ENCODE measurements at regions not wholly inside any gene's neighbourhood (a gene's known extent, or its start where the extent isn't known, plus 50 kb on each side); places are given as distances from the start of the nearest gene placed in this dataset.

DNA sequence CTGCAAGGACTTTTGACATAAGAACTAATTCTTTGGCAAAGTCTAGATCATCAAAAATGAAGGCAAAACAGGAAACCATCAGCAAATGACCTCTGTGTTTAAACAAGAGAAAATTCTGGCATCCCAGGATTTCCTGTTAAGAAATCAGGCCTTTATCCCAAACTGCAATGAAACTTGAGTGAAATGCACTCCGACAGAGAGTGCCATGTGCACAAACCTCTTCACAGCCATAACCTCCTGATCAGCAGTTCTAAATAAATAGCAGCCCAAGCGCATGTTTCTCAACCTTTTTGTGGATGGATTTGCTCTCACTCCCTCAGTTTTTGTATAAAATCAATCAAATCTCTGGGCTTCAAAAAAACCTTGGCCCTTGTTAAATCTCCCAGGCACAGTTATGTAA, 107.7 kb upstream of the EEPD1 start:
- WGBS (ENCODE audit: insufficient coverage, low coverage, missing lambda C conversion rate) = 6% methylated on average over 2 of the region's 2 CpGs
- no peak for ATAC-seq
- no peaks in the 10 kb centered on the region for H4K20me1 ChIP-seq (replicated peaks; ENCODE audit: control insufficient read depth, insufficient read depth, low read length)
- H3K9me3 ChIP-seq (replicated peaks; ENCODE audit: control insufficient read depth, insufficient read depth, low read depth, low read length) = no peaks in the 10 kb centered on the region
- in situ Hi-C loops (cut with MboI) (no loop called here), intact Hi-C loops (cut with micrococcal nuclease) (no loop called here)
- H3K4me3 ChIP-seq = no peak overlapping the region
- FAIRE-seq = no peak
- no peak overlapping the region for H2AFZ ChIP-seq (ENCODE audit: low read depth, low read length)
- H3K79me2 ChIP-seq (ENCODE audit: control insufficient read depth, insufficient read depth, low read length) = no peaks in the 10 kb centered on the region
- H3K36me3 ChIP-seq (ENCODE audit: control insufficient read depth, insufficient read depth, low read length) = no peaks in the 10 kb centered on the region
- DNase-seq (ENCODE audit: extremely low read depth in 1 of 4, low spot score in 3 of 4) = no peak
- H3K4me1 ChIP-seq (replicated peaks in 1 of 2; ENCODE audit: control insufficient read depth in 2 of 2, insufficient read depth in 2 of 2, low read length in 2 of 2) = no peaks in the 10 kb centered on the region
- no peaks in the 10 kb centered on the region for H3K9me1 ChIP-seq (ENCODE audit: control insufficient read depth, insufficient read depth, low read length)
- BruUV-seq (replicated peaks) = no TSS peak
- H3K27me3 ChIP-seq (ENCODE audit: control insufficient read depth in 2 of 2, insufficient read depth in 2 of 2, low read length in 2 of 2) = peaks cover 4 to 18% of the 10 kb centered on the region in 2 experiments; a peak in 3 of 5 replicates
- H3K9ac ChIP-seq (ENCODE audit: insufficient read depth in 1 of 2, low read depth in 2 of 2, low read length in 2 of 2) = no peak overlapping the region
- H3K4me2 ChIP-seq (ENCODE audit: insufficient read depth, low read length) = no peak overlapping the region
- ChIA-PET CTCF (ENCODE audit: low intra/inter-chr PET ratio) (no interaction called here), POLR2A (no interaction called here)
- no peak overlapping the region for H3K27ac ChIP-seq (ENCODE audit: extremely low read depth, low read depth, low read length)
- no peak for TF ChIP-seq ZFP1 (CRISPR knock-in tag; IDR thresholded peaks at IDR 0.05)
- TF ChIP-seq CAMTA2 (CRISPR knock-in tag; conservative IDR thresholded peaks at IDR 0.05) = no peak
- no peak for TF ChIP-seq PHF21A (IDR thresholded peaks at IDR 0.05; ENCODE audit: borderline replicate concordance, low read depth)
- TF ChIP-seq, protein P1, sequence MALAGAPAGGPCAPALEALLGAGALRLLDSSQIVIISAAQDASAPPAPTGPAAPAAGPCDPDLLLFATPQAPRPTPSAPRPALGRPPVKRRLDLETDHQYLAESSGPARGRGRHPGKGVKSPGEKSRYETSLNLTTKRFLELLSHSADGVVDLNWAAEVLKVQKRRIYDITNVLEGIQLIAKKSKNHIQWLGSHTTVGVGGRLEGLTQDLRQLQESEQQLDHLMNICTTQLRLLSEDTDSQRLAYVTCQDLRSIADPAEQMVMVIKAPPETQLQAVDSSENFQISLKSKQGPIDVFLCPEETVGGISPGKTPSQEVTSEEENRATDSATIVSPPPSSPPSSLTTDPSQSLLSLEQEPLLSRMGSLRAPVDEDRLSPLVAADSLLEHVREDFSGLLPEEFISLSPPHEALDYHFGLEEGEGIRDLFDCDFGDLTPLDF (CRISPR knock-in tag; IDR thresholded peaks at IDR 0.05) = no peak
- no peak for TF ChIP-seq GTF2A2 (tag; IDR thresholded peaks at IDR 0.05)
- TF ChIP-seq ZNF224 (CRISPR knock-in tag; IDR thresholded peaks at IDR 0.05) = no peak
- TF ChIP-seq, protein P2, sequence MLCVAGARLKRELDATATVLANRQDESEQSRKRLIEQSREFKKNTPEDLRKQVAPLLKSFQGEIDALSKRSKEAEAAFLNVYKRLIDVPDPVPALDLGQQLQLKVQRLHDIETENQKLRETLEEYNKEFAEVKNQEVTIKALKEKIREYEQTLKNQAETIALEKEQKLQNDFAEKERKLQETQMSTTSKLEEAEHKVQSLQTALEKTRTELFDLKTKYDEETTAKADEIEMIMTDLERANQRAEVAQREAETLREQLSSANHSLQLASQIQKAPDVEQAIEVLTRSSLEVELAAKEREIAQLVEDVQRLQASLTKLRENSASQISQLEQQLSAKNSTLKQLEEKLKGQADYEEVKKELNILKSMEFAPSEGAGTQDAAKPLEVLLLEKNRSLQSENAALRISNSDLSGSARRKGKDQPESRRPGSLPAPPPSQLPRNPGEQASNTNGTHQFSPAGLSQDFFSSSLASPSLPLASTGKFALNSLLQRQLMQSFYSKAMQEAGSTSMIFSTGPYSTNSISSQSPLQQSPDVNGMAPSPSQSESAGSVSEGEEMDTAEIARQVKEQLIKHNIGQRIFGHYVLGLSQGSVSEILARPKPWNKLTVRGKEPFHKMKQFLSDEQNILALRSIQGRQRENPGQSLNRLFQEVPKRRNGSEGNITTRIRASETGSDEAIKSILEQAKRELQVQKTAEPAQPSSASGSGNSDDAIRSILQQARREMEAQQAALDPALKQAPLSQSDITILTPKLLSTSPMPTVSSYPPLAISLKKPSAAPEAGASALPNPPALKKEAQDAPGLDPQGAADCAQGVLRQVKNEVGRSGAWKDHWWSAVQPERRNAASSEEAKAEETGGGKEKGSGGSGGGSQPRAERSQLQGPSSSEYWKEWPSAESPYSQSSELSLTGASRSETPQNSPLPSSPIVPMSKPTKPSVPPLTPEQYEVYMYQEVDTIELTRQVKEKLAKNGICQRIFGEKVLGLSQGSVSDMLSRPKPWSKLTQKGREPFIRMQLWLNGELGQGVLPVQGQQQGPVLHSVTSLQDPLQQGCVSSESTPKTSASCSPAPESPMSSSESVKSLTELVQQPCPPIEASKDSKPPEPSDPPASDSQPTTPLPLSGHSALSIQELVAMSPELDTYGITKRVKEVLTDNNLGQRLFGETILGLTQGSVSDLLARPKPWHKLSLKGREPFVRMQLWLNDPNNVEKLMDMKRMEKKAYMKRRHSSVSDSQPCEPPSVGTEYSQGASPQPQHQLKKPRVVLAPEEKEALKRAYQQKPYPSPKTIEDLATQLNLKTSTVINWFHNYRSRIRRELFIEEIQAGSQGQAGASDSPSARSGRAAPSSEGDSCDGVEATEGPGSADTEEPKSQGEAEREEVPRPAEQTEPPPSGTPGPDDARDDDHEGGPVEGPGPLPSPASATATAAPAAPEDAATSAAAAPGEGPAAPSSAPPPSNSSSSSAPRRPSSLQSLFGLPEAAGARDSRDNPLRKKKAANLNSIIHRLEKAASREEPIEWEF (CRISPR knock-in tag; IDR thresholded peaks at IDR 0.05) = no peak
- TF ChIP-seq, protein P3, sequence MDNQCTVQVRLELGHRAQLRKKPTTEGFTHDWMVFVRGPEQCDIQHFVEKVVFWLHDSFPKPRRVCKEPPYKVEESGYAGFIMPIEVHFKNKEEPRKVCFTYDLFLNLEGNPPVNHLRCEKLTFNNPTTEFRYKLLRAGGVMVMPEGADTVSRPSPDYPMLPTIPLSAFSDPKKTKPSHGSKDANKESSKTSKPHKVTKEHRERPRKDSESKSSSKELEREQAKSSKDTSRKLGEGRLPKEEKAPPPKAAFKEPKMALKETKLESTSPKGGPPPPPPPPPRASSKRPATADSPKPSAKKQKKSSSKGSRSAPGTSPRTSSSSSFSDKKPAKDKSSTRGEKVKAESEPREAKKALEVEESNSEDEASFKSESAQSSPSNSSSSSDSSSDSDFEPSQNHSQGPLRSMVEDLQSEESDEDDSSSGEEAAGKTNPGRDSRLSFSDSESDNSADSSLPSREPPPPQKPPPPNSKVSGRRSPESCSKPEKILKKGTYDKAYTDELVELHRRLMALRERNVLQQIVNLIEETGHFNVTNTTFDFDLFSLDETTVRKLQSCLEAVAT (IDR thresholded peaks at IDR 0.05) = no peak
- no peak for TF ChIP-seq HIVEP1 (CRISPR knock-in tag; IDR thresholded peaks at IDR 0.05)
